ENCODE measurements at regions not wholly inside any gene's neighbourhood (a gene's known extent, or its start where the extent isn't known, plus 50 kb on each side); places are given as distances from the start of the nearest gene placed in this dataset.

DNA sequence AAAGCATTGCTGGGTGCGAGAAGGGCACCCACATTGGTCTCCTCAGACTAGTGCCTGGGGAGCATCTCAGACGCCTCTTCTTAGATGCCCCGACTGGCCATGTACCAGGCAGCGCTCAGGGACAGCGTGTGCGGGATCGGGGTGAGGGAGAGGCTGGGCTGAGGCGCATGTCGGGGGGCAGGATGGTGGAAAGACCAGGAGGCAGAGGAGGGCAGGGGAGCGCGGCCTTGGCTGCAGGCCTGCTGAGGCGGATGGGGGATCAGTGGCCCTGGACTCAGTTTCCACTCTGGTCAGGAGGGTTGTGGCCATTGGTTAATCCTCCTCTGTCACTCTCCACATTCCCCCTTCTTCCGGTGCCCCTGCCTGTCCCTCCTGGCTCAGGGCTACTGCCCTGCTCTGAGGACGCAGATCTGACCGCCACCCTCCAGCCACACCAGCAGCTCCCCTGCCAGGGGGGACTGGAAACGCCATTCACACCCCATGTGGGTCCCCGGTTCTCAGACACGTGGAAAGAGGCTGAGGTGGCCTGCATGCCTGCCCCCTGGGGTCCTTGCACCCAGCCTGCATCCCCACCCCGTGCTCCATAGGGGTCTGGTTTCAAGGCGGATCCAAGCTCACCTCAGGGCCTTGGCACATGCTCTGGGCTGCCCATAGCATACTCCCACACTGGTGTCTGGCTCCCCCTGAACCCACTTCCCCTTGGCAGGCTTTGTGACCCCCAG is 105.9 kb downstream of the CPZ start:
- Histone ChIP-seq H3K4me1 (ENCODE audit: control insufficient read depth, insufficient read depth, low read length) (no peaks in the 10 kb centered on the region), H3K4me3 (ENCODE audit: low read depth in 2 of 2, low read length in 2 of 2) (no peak overlapping the region), H3K27me3 (ENCODE audit: control insufficient read depth, insufficient read depth, low read length) (no peaks in the 10 kb centered on the region; the same call in 1 of the 2 replicates), H3K36me3 (ENCODE audit: control insufficient read depth, insufficient read depth, low read length) (no peaks in the 10 kb centered on the region), H3K9me3 (ENCODE audit: control insufficient read depth, insufficient read depth, low read depth, low read length) (no peaks in the 10 kb centered on the region), H3K27ac (ENCODE audit: low read length) (no peak overlapping the region)
- no peak for ATAC-seq
- intact Hi-C loops (cut with micrococcal nuclease; ENCODE audit: unreplicated experiment) (no loop called here), in situ Hi-C loops (cut with HindIII; ENCODE audit: low pct_unique_long_range_greater_than_20kb, low sequenced_read_pairs) (no loop called here)
- BruUV-seq (replicated peaks): no TSS peak
- ChIA-PET POLR2A (no interaction called here), CTCF (no interaction called here)
- no peak for DNase-seq (ENCODE audit: low read depth, low spot score)
- TF ChIP-seq SIN3A (IDR thresholded peaks at IDR 0.05; ENCODE audit: borderline replicate concordance, insufficient read depth, low read depth, low read length): no peak

DNA sequence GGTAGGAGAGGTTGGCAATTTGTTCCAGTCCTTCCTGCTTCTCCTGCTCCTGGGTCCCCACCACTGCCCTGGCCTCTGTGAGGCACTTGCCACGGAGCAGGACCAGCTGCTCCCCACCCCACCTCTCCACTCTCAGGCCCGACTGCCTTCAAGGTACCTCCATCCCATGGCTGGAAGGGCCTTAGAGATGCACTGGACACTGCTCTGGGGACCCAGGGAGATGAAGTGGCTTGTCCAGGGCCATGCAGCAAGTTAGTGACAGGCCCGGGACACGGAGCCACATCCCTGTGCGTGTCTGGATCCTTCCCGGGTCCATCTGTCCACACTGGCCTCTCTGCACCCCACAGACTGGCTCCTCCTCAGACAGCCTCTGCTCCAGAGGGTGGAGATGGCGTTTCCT is 105.3 kb downstream of the CPZ start:
- CTCF ChIA-PET: no interaction called here
- DNase-seq (ENCODE audit: low read depth, low spot score) (no peak), ATAC-seq (no peak)
- in situ Hi-C loops (cut with HindIII; ENCODE audit: low pct_unique_long_range_greater_than_20kb, low sequenced_read_pairs): no loop called here
- intact Hi-C loops (cut with micrococcal nuclease; ENCODE audit: unreplicated experiment): no loop called here
- H3K4me1 ChIP-seq (ENCODE audit: control insufficient read depth, insufficient read depth, low read length): no peaks in the 10 kb centered on the region
- POLR2A ChIA-PET: no interaction called here
- no peak overlapping the region for H3K4me3 ChIP-seq (ENCODE audit: low read depth in 2 of 2, low read length in 2 of 2)
- TF ChIP-seq, protein P1, sequence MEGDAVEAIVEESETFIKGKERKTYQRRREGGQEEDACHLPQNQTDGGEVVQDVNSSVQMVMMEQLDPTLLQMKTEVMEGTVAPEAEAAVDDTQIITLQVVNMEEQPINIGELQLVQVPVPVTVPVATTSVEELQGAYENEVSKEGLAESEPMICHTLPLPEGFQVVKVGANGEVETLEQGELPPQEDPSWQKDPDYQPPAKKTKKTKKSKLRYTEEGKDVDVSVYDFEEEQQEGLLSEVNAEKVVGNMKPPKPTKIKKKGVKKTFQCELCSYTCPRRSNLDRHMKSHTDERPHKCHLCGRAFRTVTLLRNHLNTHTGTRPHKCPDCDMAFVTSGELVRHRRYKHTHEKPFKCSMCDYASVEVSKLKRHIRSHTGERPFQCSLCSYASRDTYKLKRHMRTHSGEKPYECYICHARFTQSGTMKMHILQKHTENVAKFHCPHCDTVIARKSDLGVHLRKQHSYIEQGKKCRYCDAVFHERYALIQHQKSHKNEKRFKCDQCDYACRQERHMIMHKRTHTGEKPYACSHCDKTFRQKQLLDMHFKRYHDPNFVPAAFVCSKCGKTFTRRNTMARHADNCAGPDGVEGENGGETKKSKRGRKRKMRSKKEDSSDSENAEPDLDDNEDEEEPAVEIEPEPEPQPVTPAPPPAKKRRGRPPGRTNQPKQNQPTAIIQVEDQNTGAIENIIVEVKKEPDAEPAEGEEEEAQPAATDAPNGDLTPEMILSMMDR (IDR thresholded peaks at IDR 0.05): no peak
- TF ChIP-seq, protein P2, sequence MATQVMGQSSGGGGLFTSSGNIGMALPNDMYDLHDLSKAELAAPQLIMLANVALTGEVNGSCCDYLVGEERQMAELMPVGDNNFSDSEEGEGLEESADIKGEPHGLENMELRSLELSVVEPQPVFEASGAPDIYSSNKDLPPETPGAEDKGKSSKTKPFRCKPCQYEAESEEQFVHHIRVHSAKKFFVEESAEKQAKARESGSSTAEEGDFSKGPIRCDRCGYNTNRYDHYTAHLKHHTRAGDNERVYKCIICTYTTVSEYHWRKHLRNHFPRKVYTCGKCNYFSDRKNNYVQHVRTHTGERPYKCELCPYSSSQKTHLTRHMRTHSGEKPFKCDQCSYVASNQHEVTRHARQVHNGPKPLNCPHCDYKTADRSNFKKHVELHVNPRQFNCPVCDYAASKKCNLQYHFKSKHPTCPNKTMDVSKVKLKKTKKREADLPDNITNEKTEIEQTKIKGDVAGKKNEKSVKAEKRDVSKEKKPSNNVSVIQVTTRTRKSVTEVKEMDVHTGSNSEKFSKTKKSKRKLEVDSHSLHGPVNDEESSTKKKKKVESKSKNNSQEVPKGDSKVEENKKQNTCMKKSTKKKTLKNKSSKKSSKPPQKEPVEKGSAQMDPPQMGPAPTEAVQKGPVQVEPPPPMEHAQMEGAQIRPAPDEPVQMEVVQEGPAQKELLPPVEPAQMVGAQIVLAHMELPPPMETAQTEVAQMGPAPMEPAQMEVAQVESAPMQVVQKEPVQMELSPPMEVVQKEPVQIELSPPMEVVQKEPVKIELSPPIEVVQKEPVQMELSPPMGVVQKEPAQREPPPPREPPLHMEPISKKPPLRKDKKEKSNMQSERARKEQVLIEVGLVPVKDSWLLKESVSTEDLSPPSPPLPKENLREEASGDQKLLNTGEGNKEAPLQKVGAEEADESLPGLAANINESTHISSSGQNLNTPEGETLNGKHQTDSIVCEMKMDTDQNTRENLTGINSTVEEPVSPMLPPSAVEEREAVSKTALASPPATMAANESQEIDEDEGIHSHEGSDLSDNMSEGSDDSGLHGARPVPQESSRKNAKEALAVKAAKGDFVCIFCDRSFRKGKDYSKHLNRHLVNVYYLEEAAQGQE (IDR thresholded peaks at IDR 0.05; ENCODE audit: insufficient read depth in 1 of 2, low read depth in 2 of 2, low read length in 1 of 2): no peak
- no peak for TF ChIP-seq POLR2AphosphoS5 (IDR thresholded peaks at IDR 0.05; ENCODE audit: low read depth, low read length)
- TF ChIP-seq TCF7L2 (IDR thresholded peaks at IDR 0.05; ENCODE audit: low read depth, low read length): no peak
- TF ChIP-seq SIN3A (IDR thresholded peaks at IDR 0.05; ENCODE audit: borderline replicate concordance, insufficient read depth, low read depth, low read length): no peak
- no peaks in the 10 kb centered on the region; the same call in 1 of the 2 replicates for H3K27me3 ChIP-seq (ENCODE audit: control insufficient read depth, insufficient read depth, low read length)
- H3K9me3 ChIP-seq (ENCODE audit: control insufficient read depth, insufficient read depth, low read depth, low read length): no peaks in the 10 kb centered on the region
- no peak overlapping the region for H3K27ac ChIP-seq (ENCODE audit: low read length)
- BruUV-seq (replicated peaks): no TSS peak
- H3K36me3 ChIP-seq (ENCODE audit: control insufficient read depth, insufficient read depth, low read length): no peaks in the 10 kb centered on the region

DNA sequence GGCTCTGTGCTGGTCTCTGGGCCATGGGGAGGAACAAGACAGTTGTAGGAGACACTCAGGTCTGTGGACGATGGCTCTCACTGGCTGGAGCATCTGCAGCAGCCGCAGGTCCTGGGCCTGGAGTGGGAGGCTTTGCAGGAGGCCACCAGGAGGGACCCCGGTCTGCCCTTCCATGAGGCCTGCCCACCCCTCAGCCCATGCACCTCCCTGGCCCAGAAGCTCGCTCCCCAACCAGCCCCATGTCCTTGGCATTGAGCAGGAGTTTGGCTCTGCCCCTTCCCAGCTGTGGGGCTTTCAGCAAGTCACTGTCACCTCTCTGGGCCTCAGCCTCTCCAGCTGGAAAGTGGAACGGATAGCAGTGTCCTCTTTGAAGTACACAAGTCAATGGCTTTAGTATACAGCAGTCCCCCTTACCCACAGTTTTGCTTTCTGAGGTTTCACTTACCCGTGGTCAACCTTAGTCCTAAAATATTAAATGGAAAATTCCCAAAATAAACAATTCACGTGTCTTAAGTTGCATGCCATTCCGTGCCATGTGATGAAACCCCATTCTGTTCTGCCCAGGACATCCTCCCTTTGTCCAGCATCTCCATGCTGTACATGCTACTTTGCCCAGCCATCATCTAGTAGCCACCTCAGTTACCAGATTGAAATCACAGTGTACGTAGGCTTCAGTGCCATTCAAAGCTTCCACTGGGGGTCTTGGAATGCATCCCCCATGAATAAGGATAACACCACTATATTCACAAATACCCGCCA is 104.0 kb downstream of the CPZ start:
- BruUV-seq (replicated peaks): no TSS peak
- intact Hi-C loops (cut with micrococcal nuclease; ENCODE audit: unreplicated experiment) (no loop called here), in situ Hi-C loops (cut with HindIII; ENCODE audit: low pct_unique_long_range_greater_than_20kb, low sequenced_read_pairs) (no loop called here)
- Histone ChIP-seq H3K27me3 (ENCODE audit: control insufficient read depth, insufficient read depth, low read length) (no peaks in the 10 kb centered on the region; the same call in 1 of the 2 replicates), H3K4me1 (ENCODE audit: control insufficient read depth, insufficient read depth, low read length) (no peaks in the 10 kb centered on the region), H3K9me3 (ENCODE audit: control insufficient read depth, insufficient read depth, low read depth, low read length) (no peaks in the 10 kb centered on the region), H3K27ac (ENCODE audit: low read length) (no peak overlapping the region), H3K4me3 (ENCODE audit: low read depth in 2 of 2, low read length in 2 of 2) (no peak overlapping the region), H3K36me3 (ENCODE audit: control insufficient read depth, insufficient read depth, low read length) (no peaks in the 10 kb centered on the region)
- POLR2A ChIA-PET: no interaction called here
- ATAC-seq: no peak
- CTCF ChIA-PET: no interaction called here
- no peak for DNase-seq (ENCODE audit: low read depth, low spot score)
- TF ChIP-seq SIN3A (IDR thresholded peaks at IDR 0.05; ENCODE audit: borderline replicate concordance, insufficient read depth, low read depth, low read length) (no peak), POLR2AphosphoS5 (IDR thresholded peaks at IDR 0.05; ENCODE audit: low read depth, low read length) (no peak), TCF7L2 (IDR thresholded peaks at IDR 0.05; ENCODE audit: low read depth, low read length) (no peak)
- TF ChIP-seq, protein P2 (IDR thresholded peaks at IDR 0.05; ENCODE audit: insufficient read depth in 1 of 2, low read depth in 2 of 2, low read length in 1 of 2): no peak
- TF ChIP-seq, protein P1 (IDR thresholded peaks at IDR 0.05): no peak
